Retinal pigment epithelial cell (primary cell): ENCODE measurements at regions not wholly inside any gene's neighbourhood (a gene's known extent, or its start where the extent isn't known, plus 50 kb on each side); places are given as distances from the start of the nearest gene placed in this dataset.

ENCODE experiments used
- DNase-seq: peaks from one replicate; pipeline ENCODE4 v3.0.0-alpha.2; 2010; ENCODE audit warnings: low read depth
- H3K4me3 ChIP-seq: 2 replicates; pipeline ENCODE4 v1.5.1; 2011; ENCODE audit warnings: mild to moderate bottlenecking, low read length, control low read depth, moderate library complexity
- TF ChIP-seq, protein P1 (sequence below): conservative IDR thresholded peaks from 2 replicates; pipeline ENCODE4 v1.5.1; 2011; ENCODE audit warnings: low read depth, low read length, control low read depth, inconsistent platforms

DNA sequence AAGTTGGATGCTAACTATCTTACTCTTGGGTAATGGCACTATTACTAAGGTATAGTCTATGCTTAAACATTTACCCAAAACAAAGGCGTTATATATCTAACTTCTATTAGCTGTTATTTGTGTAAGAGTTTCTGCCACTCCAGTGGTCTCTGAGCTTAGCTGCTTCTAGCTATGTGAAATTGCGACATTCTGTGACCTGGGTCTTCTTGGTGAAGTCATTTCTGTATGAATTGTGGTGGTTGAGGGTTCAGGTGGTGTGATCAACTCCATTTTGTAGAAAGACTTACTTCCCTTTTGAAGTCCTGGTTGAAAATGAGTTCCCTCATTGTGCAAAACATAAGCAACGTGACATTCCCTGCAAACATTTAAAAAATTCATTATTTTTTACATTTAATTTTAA, 221.6 kb downstream of the PIK3C3 start:
- TF ChIP-seq, protein P1, sequence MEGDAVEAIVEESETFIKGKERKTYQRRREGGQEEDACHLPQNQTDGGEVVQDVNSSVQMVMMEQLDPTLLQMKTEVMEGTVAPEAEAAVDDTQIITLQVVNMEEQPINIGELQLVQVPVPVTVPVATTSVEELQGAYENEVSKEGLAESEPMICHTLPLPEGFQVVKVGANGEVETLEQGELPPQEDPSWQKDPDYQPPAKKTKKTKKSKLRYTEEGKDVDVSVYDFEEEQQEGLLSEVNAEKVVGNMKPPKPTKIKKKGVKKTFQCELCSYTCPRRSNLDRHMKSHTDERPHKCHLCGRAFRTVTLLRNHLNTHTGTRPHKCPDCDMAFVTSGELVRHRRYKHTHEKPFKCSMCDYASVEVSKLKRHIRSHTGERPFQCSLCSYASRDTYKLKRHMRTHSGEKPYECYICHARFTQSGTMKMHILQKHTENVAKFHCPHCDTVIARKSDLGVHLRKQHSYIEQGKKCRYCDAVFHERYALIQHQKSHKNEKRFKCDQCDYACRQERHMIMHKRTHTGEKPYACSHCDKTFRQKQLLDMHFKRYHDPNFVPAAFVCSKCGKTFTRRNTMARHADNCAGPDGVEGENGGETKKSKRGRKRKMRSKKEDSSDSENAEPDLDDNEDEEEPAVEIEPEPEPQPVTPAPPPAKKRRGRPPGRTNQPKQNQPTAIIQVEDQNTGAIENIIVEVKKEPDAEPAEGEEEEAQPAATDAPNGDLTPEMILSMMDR: no peak
- H3K4me3 ChIP-seq: no peak overlapping the region
- DNase-seq: no peak

DNA sequence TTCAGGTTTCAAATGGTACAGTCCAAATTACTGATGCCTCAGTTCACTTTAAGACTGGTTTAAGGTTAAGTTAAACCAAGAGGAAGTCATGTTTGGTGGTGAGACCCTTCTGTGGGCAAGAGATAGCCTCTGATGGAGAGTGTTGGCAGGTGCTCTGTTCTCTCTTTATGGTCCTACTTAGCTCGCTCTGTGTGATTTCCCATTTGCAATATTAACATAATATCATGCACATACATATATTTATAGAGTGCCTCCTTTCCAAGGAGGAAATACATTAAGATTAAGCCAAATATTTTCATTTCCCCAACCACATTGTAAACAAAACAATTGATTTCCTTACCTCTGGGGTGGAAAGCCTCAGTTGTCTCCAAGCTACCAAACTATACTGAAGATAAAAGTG, 222.4 kb downstream of the PIK3C3 start:
- H3K4me3 ChIP-seq: no peak overlapping the region
- TF ChIP-seq, protein P1: no peak
- no peak for DNase-seq

DNA sequence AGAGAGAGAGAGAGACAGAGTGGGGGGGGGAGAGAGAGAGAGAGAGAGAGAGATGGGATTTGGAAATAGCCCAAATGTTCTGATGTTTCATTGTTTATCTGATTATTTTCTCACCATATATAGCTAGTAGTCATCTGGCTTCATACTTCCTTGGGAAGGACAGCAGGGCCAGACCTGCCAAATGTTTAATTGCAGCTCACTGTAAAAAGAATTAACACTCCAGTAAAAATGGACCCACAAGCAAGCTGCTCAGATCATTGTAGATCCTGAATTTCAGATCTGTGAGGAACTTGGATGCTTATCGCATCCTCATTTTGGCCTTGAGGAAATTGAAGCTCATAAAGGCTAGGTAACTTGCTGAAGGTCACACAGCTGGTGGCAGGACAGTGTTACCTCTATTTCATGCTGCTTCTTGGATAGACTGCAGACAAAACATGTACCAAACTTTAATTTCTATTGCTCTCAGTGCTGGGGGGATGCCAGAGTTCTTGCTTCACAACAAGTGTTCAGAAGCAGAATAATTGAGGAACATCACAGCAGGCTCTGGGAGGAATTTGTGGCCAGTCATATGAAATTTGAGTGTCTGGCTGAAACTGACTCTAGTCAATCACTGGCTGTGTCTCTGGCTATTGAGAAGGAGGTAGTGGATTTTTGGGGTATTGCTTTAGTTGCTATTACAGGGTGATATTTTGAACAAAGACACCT, 223.5 kb downstream of the PIK3C3 start:
- no peak overlapping the region for H3K4me3 ChIP-seq
- DNase-seq: no peak
- TF ChIP-seq, protein P1: no peak

DNA sequence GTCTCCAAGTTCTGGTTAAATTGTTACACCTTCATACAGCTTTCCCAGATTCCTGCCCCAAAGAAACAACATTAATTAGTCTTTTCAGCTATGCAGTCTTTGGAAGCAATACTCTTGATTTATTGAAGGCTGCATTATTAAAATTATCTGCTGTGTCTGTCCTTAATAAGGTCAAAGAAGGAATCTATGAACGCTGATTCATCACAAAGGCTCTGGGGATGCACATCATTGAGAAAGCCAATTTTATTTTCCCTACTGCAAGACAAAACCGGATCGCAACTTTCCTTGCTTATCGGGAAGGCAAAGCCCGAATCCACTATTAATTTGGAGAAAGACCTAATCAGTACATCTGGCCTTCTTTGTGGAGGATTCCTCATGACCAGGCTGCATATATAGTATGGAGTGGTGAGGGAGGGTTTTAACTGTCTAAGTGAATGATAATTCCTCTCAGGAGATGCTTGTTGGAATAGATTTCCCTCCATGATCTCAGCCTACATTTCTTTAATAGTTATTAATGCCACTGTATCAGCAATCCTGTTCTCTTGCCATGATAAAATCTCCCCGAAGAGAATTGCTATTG, 224.6 kb downstream of the PIK3C3 start:
- TF ChIP-seq, protein P1: no peak

DNA sequence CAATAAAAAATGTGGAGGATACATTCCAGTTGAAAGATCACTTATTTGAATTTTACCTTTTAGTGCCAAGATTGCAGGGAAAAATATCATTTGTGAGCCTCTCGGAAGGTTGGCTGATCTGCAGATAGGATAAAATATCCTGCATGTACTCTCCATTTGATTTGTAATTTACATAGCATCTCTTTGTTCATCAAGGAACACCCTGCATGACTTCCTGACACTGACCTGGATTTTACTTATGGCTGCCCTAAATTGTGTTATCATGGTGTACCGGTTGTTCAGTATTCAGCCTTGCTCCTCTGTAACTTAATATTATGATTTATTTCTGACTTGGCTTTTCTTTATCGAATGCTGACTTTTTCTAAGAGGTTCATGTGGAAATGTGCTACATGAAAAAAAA, 226.4 kb downstream of the PIK3C3 start:
- DNase-seq: no peak
- TF ChIP-seq, protein P1: no peak

More for the DNA sequence above, 224.6 kb downstream of the PIK3C3 start:
- no peak for DNase-seq
- H3K4me3 ChIP-seq: no peak overlapping the region

DNA sequence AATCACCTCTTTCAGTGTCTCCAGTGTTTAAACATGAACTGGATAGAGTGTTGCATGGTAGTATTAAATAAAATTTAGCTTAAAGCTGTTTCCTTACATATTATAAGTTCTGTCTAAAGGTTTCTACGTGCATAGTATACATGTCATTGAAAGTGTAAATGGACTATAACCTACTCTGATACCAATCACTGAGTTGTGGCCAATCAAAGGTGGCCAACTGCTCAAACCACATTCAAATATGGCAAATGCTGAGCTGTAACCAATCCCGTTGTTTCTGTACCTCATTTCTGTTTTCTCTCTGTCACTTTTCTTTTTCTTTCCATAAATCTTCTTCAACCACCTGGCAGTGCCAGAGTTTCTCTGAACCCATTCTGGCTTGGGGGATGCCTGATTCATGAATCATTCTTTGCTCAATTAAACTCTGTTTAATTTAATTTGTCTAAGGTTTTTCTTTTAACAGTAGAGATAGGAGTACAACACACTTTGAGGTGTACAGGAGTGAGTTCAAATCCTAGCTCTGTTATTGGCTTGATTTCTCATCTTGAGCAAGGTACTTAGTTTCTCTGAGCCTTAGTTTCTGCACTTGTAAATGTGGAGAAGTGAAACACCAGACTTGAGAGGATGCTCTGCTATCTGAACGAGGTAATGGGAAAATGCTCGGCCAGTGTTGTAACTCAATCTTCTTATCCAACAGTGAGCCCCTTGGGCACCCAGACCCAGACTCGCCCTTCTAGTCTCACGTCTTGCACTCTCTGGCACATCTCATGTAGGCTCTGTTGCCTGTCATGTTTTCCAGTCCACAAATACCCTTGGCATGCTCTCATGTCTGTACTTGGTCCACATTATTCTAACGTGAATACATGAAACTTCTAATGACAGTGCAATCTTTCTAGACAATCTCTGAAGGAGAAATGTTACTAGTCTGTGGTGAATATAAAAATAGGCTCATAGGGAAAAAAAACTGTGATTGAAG, 228.0 kb downstream of the PIK3C3 start:
- TF ChIP-seq, protein P1: no peak
- no peak for DNase-seq

More for the DNA sequence above, 226.4 kb downstream of the PIK3C3 start:
- no peak overlapping the region for H3K4me3 ChIP-seq

More for the DNA sequence above, 228.0 kb downstream of the PIK3C3 start:
- no peak overlapping the region for H3K4me3 ChIP-seq
